HEK293 (cell line): ENCODE measurements at regions not wholly inside any gene's neighbourhood (a gene's known extent, or its start where the extent isn't known, plus 50 kb on each side); places are given as distances from the start of the nearest gene placed in this dataset.

Experiments used
- CTCF ChIA-PET: fragments of 350-600 bp; formaldehyde crosslinking; extraction: SDS; loops from one replicate; lab custom pipeline; 2021; ENCODE audit warnings: antibody characterized with exemption; lab: Yijun Ruan, JAX
- POLR2A ChIA-PET: fragments of 300-600 bp; formaldehyde crosslinking; extraction: SDS; loops from one replicate; lab custom pipeline; 2020; ENCODE audit warnings: antibody characterized with exemption, inconsistent platforms; lab: Yijun Ruan, JAX
- H3K27ac ChIP-seq: fragments of 200-500 bp; sonication (Bioruptor generic); 2 replicates; pipeline ENCODE4 v1.5.1; 2014; ENCODE audit warnings: low read depth, low read length, control low read depth, inconsistent platforms; ENCODE audit errors: extremely low read depth
- H3K36me3 ChIP-seq, 2 experiments: fragments of 200-500 bp in 1 of 2; sonication (Bioruptor generic) in 1 of 2; 1 replicate in 1 of 2; 2 replicates in 1 of 2; pipeline ENCODE4 v1.5.1; 2014 to 2017; ENCODE audit warnings: inconsistent platforms in 2 of 2, low read length in 2 of 2; ENCODE audit not compliant: control insufficient read depth in 2 of 2, insufficient read depth in 1 of 2
- H3K4me1 ChIP-seq: fragments of 200-500 bp; sonication (Bioruptor generic); 2 replicates; pipeline ENCODE4 v1.5.1; 2014; ENCODE audit warnings: mild to moderate bottlenecking, low read length, inconsistent platforms; ENCODE audit not compliant: control insufficient read depth, insufficient read depth
- H3K4me3 ChIP-seq: 2 replicates; pipeline ENCODE4 v1.5.1; 2011; ENCODE audit warnings: low read depth, mild to moderate bottlenecking, control low read depth, low read length, moderate library complexity
- H3K9me3 ChIP-seq: fragments of 200-500 bp; sonication (Bioruptor generic); 2 replicates; pipeline ENCODE4 v1.5.1; 2014; ENCODE audit warnings: low read depth, low read length, inconsistent platforms; ENCODE audit not compliant: control insufficient read depth, insufficient read depth
- ATF2 ChIP-seq: fragments of 450-650 bp; formaldehyde crosslinking; IDR thresholded peaks from 2 replicates; pipeline ENCODE4 v1.5.1; 2016; ENCODE audit warnings: missing biosample characterization, missing genetic modification characterization, low read depth
- GLIS1 ChIP-seq: fragments of 450-650 bp; formaldehyde crosslinking; IDR thresholded peaks from 2 replicates; pipeline ENCODE4 v1.5.1; 2016; ENCODE audit warnings: missing biosample characterization, missing genetic modification characterization
- PATZ1 ChIP-seq: fragments of 450-650 bp; formaldehyde crosslinking; IDR thresholded peaks from 2 replicates; pipeline ENCODE4 v1.5.1; 2016; ENCODE audit warnings: missing biosample characterization, missing genetic modification characterization
- ZBTB11 ChIP-seq: fragments of 450-650 bp; formaldehyde crosslinking; conservative IDR thresholded peaks from 2 replicates; pipeline ENCODE4 v1.5.1; 2016; ENCODE audit warnings: low read depth, missing biosample characterization, missing genetic modification characterization
- ZEB2 ChIP-seq: fragments of 450-650 bp; formaldehyde crosslinking; IDR thresholded peaks from 2 replicates; pipeline ENCODE4 v1.5.1; 2016; ENCODE audit warnings: missing biosample characterization, missing genetic modification characterization
- ZNF133 ChIP-seq: fragments of 450-650 bp; formaldehyde crosslinking; IDR thresholded peaks from 2 replicates; pipeline ENCODE4 v1.5.1; 2016; ENCODE audit warnings: missing biosample characterization, missing genetic modification characterization
- ZNF138 ChIP-seq: fragments of 450-650 bp; formaldehyde crosslinking; IDR thresholded peaks from 2 replicates; pipeline ENCODE4 v1.5.1; 2016; ENCODE audit warnings: missing biosample characterization, missing genetic modification characterization, borderline replicate concordance
- ZNF148 ChIP-seq: fragments of 450-650 bp; formaldehyde crosslinking; IDR thresholded peaks from 2 replicates; pipeline ENCODE4 v1.5.0; 2017; ENCODE audit warnings: missing biosample characterization, missing genetic modification characterization, borderline replicate concordance
- ZNF19 ChIP-seq: fragments of 450-650 bp; formaldehyde crosslinking; IDR thresholded peaks from 2 replicates; pipeline ENCODE4; 2016; ENCODE audit warnings: missing biosample characterization, missing genetic modification characterization, low read depth
- ZNF23 ChIP-seq: fragments of 450-650 bp; formaldehyde crosslinking; IDR thresholded peaks from 2 replicates; pipeline ENCODE4 v1.5.1; 2016; ENCODE audit warnings: missing biosample characterization, missing genetic modification characterization, borderline replicate concordance
- ZNF324 ChIP-seq: fragments of 450-650 bp; formaldehyde crosslinking; IDR thresholded peaks from 2 replicates; pipeline ENCODE4 v1.5.1; 2016; ENCODE audit warnings: missing biosample characterization, missing genetic modification characterization
- ZNF416 ChIP-seq: fragments of 450-650 bp; formaldehyde crosslinking; IDR thresholded peaks from 2 replicates; pipeline ENCODE4 v1.5.1; 2016; ENCODE audit warnings: missing biosample characterization, missing genetic modification characterization
- ZNF426 ChIP-seq: fragments of 450-650 bp; formaldehyde crosslinking; IDR thresholded peaks from 2 replicates; pipeline ENCODE4 v1.5.1; 2017; ENCODE audit warnings: missing biosample characterization, missing genetic modification characterization, mild to moderate bottlenecking, inconsistent platforms, moderate library complexity
- ZNF433 ChIP-seq: fragments of 450-650 bp; formaldehyde crosslinking; IDR thresholded peaks from 2 replicates; pipeline ENCODE4 v1.5.1; 2016; ENCODE audit warnings: missing biosample characterization, missing genetic modification characterization, low read depth
- ZNF48 ChIP-seq: fragments of 450-650 bp; formaldehyde crosslinking; IDR thresholded peaks from 2 replicates; pipeline ENCODE4 v1.5.1; 2016; ENCODE audit warnings: missing biosample characterization, missing genetic modification characterization
- ZNF621 ChIP-seq: fragments of 450-650 bp; formaldehyde crosslinking; IDR thresholded peaks from 2 replicates; pipeline ENCODE4 v1.5.1; 2017; ENCODE audit warnings: missing biosample characterization, missing genetic modification characterization
- ZNF623 ChIP-seq: fragments of 450-650 bp; formaldehyde crosslinking; IDR thresholded peaks from 2 replicates; pipeline ENCODE4 v1.5.1; 2016; ENCODE audit warnings: missing biosample characterization, missing genetic modification characterization
- ZNF639 ChIP-seq: fragments of 450-650 bp; formaldehyde crosslinking; IDR thresholded peaks from 2 replicates; pipeline ENCODE4 v1.5.1; 2016; ENCODE audit warnings: missing biosample characterization, missing genetic modification characterization
- ZNF664 ChIP-seq: fragments of 450-650 bp; formaldehyde crosslinking; IDR thresholded peaks from 2 replicates; pipeline ENCODE4 v1.5.1; 2016; ENCODE audit warnings: missing biosample characterization, missing genetic modification characterization
- ZNF792 ChIP-seq: fragments of 450-650 bp; formaldehyde crosslinking; IDR thresholded peaks from 2 replicates; pipeline ENCODE4 v1.5.1; 2016; ENCODE audit warnings: missing biosample characterization, missing genetic modification characterization

GRCh38 chr9:107108342-107109130, 174.5 kb upstream of the RAD23B start (continued):
- no peak for TF ChIP-seq PATZ1
- no peak for TF ChIP-seq ZNF792
- no peak for TF ChIP-seq ZNF426 (tag by site-specific recombination)
- TF ChIP-seq ZNF433 (tag by site-specific recombination) = no peak

- H3K27ac ChIP-seq = no peak overlapping the region
- no peaks in the 10 kb centered on the region for H3K4me1 ChIP-seq
- H3K9me3 ChIP-seq = no peaks in the 10 kb centered on the region
- TF ChIP-seq ZNF639 = no peak
- no peak for TF ChIP-seq ZNF133 (tag by site-specific recombination)
- TF ChIP-seq ZNF621 (tag by site-specific recombination) = no peak
- TF ChIP-seq ZNF48 (tag by site-specific recombination) = no peak
- TF ChIP-seq, all 188 proteins: peak for 0
- Histone ChIP-seq H3K36me3 (no peaks in the 10 kb centered on the region), H3K4me3 (no peak overlapping the region)
- POLR2A ChIA-PET = no interaction called here
- CTCF ChIA-PET = interaction anchor here (0.7 kb wide), 2 partner anchors 133 to 1038 kb away, joined by 3 to 4 read pairs; no protein-coding TSS in a partner anchor
These were observed 173.8 kb upstream of the RAD23B start for GRCh38 chr9:107109324-107109723.

- Histone ChIP-seq H3K27ac (no peak overlapping the region), H3K4me3 (no peak overlapping the region), H3K4me1 (no peaks in the 10 kb centered on the region), H3K9me3 (no peaks in the 10 kb centered on the region), H3K36me3 (no peaks in the 10 kb centered on the region)
- TF ChIP-seq ZBTB11 (no peak), ZNF416 (no peak), GLIS1 (tag by site-specific recombination) (no peak), ZNF138 (tag by site-specific recombination) (no peak), ZNF23 (no peak), ZNF324 (no peak), ZNF426 (tag by site-specific recombination) (no peak), ZNF664 (tag by site-specific recombination) (no peak), ZNF19 (no peak), ATF2 (tag by site-specific recombination) (no peak), ZEB2 (tag by site-specific recombination) (no peak), ZNF148 (tag by site-specific recombination) (no peak), ZNF623 (no peak)
- POLR2A ChIA-PET = interaction anchor here (0.6 kb wide), 1 partner anchor 26 kb away, joined by 5 read pairs; no protein-coding TSS in a partner anchor
- CTCF ChIA-PET = interaction anchor here (0.7 kb wide), 3 partner anchors 105 to 1039 kb away, joined by 3 to 5 read pairs (median 4); no protein-coding TSS in a partner anchor
These were observed 172.9 kb upstream of the RAD23B start for GRCh38 chr9:107110153-107110552.
